Upper lobe of right lung (tissue), 1 donor: ENCODE measurements at regions not wholly inside any gene's neighbourhood (a gene's known extent, or its start where the extent isn't known, plus 50 kb on each side); places are given as distances from the start of the nearest gene placed in this dataset.

Experiments used
- ATAC-seq: fragments of 200-7000 bp; cut with Tn5 transposase; one replicate; pipeline ENCODE4 v1.9.1; 2020; ENCODE audit warnings: mild to moderate bottlenecking, moderate library complexity
- DNase-seq: peaks from one replicate; pipeline ENCODE4 v3.0.0-alpha.2; 2020
- H3K27ac ChIP-seq: fragments of 200-600 bp; one replicate; pipeline ENCODE4 v1.8.0; 2022
- H3K27me3 ChIP-seq: fragments of 200-600 bp; one replicate; pipeline ENCODE4 v1.8.0; 2022; ENCODE audit warnings: mild to moderate bottlenecking
- H3K36me3 ChIP-seq: fragments of 200-600 bp; one replicate; pipeline ENCODE4 v1.8.0; 2022
- H3K4me1 ChIP-seq: fragments of 200-600 bp; one replicate; pipeline ENCODE4 v1.8.0; 2022
- H3K4me3 ChIP-seq: fragments of 200-600 bp; one replicate; pipeline ENCODE4 v1.8.0; 2022; ENCODE audit warnings: mild to moderate bottlenecking
- H3K9me3 ChIP-seq: fragments of 200-600 bp; one replicate; pipeline ENCODE4 v1.8.0; 2022
- intact Hi-C: fragments of 100-400 bp; cut with DNase I; formaldehyde crosslinking; loops from one replicate; pipeline ENCODE4 v1.11.0; 2022
- TF ChIP-seq, protein P1 (sequence below): fragments of 200-600 bp; IDR thresholded peaks from one replicate; pipeline ENCODE4 v1.8.0; 2022; ENCODE audit warnings: antibody characterized with exemption
- donor health status: DM: no; HTN: yes; CAD: no; lungs with severe emphysema.

- Histone ChIP-seq H3K4me1 (no peaks in the 10 kb centered on the region), H3K4me3 (no peak overlapping the region), H3K27ac (no peak overlapping the region), H3K36me3 (no peaks in the 10 kb centered on the region), H3K9me3 (no peaks in the 10 kb centered on the region), H3K27me3 (no peaks in the 10 kb centered on the region)
- DNase-seq: no peak
- intact Hi-C loops: no loop called here
- no peak for ATAC-seq
- TF ChIP-seq, protein P1, sequence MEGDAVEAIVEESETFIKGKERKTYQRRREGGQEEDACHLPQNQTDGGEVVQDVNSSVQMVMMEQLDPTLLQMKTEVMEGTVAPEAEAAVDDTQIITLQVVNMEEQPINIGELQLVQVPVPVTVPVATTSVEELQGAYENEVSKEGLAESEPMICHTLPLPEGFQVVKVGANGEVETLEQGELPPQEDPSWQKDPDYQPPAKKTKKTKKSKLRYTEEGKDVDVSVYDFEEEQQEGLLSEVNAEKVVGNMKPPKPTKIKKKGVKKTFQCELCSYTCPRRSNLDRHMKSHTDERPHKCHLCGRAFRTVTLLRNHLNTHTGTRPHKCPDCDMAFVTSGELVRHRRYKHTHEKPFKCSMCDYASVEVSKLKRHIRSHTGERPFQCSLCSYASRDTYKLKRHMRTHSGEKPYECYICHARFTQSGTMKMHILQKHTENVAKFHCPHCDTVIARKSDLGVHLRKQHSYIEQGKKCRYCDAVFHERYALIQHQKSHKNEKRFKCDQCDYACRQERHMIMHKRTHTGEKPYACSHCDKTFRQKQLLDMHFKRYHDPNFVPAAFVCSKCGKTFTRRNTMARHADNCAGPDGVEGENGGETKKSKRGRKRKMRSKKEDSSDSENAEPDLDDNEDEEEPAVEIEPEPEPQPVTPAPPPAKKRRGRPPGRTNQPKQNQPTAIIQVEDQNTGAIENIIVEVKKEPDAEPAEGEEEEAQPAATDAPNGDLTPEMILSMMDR: no peak
These were observed 307.9 kb downstream of the SNX13 start for GRCh38 chr7:17632384-17632783.

DNA sequence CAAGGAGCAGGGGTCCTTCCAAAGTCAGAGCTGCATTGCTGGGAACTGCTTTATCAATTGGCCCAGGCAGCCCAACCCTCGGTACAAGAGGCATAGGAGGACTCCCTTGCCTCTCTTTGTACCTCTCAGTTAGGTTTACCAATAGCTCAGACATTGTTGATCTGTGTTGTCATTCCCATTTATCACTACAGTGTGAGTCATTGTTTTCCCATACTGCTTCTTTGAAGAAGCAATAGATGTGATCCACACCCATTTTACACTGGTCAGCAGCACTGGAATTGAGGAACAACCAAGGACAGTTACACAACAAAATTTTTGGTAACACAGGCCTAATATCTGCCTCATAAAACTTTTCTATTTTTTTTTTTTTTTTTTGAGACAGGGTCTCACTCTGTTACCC lies 307.2 kb downstream of the SNX13 start:
- no peaks in the 10 kb centered on the region for H3K27me3 ChIP-seq
- intact Hi-C loops: no loop called here
- DNase-seq: no peak
- H3K4me1 ChIP-seq: no peaks in the 10 kb centered on the region
- no peaks in the 10 kb centered on the region for H3K36me3 ChIP-seq
- no peak overlapping the region for H3K4me3 ChIP-seq
- ATAC-seq: peak; percentile 68
- H3K27ac ChIP-seq: no peak overlapping the region
- no peaks in the 10 kb centered on the region for H3K9me3 ChIP-seq
- TF ChIP-seq, protein P1: no peak

GRCh38 chr7:17638727-17639126 lies 301.6 kb downstream of the SNX13 start:
- Histone ChIP-seq H3K4me1 (no peaks in the 10 kb centered on the region), H3K27ac (no peak overlapping the region), H3K4me3 (no peak overlapping the region), H3K36me3 (no peaks in the 10 kb centered on the region), H3K27me3 (no peaks in the 10 kb centered on the region), H3K9me3 (no peaks in the 10 kb centered on the region)
- peak; percentile 58 for ATAC-seq
- no peak for DNase-seq
- intact Hi-C loops: no loop called here
- TF ChIP-seq, protein P1: no peak

DNA sequence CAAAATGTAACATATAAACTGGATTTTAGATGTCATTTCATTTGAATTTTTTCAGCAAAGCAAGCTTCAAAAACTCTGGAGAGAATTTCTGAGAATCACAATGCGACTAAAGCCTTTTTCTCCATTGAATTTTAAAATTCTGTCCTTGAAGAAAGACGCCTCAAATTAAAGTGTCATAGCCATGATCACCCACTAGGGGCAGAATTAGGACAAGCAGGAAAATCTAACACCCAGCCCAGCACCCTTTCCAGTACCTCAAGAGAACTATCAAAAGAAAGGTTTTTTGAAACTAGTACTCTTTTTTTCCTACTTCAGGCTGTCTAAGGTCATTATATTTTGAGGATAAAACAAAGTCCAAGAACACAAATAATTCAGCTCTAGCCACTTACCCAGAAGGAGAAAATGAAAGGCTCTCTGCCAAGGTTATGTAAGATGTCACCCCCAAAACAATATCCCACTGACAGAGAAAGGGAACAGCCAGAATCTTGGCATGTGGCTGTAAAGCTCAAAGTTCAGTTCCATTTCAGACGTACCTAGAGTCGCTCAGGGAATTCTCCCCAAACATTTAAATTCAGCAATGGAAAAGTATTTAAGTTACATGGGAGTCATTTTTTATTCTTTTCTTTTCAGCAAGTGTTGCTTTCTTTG lies 299.4 kb downstream of the SNX13 start:
- ATAC-seq (peak; percentile 65), DNase-seq (no peak)
- H3K9me3 ChIP-seq: no peaks in the 10 kb centered on the region
- H3K36me3 ChIP-seq: no peaks in the 10 kb centered on the region
- H3K27me3 ChIP-seq: no peaks in the 10 kb centered on the region
- H3K27ac ChIP-seq: no peak overlapping the region
- TF ChIP-seq, protein P1: peak; percentile 72
- no peak overlapping the region for H3K4me3 ChIP-seq
- no peaks in the 10 kb centered on the region for H3K4me1 ChIP-seq
- intact Hi-C loops: loop anchor here (10.0 kb wide), 1 partner anchor 656 kb away; no protein-coding TSS in a partner anchor

GRCh38 chr7:17645500-17645899 lies 294.8 kb downstream of the SNX13 start:
- intact Hi-C loops: loop anchor here (10.0 kb wide), 1 partner anchor 661 kb away; no protein-coding TSS in a partner anchor
- DNase-seq: no peak
- TF ChIP-seq, protein P1: no peak
- ATAC-seq: no peak
- Histone ChIP-seq H3K9me3 (no peaks in the 10 kb centered on the region), H3K4me1 (no peaks in the 10 kb centered on the region), H3K4me3 (no peak overlapping the region), H3K27ac (no peak overlapping the region), H3K36me3 (no peaks in the 10 kb centered on the region), H3K27me3 (no peaks in the 10 kb centered on the region)
